SIG-M5 (cell line): ENCODE measurements at regions not wholly inside any gene's neighbourhood (a gene's known extent, or its start where the extent isn't known, plus 50 kb on each side); places are given as distances from the start of the nearest gene placed in this dataset.

Experiments
- DNase-seq: peaks from one replicate; lab custom pipeline; 2025; lab: John Stamatoyannopoulos, UW

DNA sequence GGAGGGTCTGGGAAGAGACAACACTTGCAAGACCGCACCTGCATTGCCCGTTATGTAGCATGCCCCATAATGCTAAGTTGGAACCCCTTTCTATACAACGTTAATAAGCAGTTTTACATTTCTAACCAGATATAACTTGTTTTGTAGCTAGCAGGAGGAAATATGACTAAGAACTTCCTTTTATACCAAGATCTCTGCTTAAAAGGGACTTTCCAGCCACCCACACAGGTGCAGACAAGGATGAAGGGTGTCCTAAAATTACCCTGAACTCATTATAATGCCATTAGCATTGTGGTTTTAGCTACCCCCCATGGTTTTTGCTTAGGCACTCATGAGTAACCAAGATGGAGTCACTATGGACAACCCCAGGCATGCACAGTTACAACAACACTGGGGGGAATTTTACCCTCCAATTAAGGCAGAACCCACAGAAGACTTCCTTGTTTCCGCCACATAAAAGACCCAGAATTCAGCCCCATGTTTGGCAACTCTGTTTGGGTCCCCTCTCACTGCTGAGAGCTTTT, 362.8 kb downstream of the CBLN2 start:
- no peak for DNase-seq

DNA sequence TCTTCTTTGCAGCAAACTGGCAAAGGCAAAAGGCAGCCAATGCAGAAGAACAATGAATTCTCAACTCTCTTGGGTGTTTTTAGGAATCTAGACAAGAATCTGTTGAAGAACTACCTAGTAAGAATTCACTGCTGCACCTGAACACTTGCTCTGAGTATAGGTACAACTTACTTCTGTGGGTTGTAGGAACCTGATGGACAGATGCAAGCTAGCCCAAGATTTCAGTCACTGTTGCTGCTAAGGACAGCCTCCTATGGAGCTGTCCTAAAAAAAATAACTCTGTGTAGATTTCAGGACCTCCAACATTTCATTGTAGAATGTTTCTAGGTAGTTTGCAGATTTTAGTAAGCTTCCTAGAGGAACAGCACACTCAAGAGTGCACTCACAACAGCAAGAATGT, 363.5 kb downstream of the CBLN2 start:
- no peak for DNase-seq

DNA sequence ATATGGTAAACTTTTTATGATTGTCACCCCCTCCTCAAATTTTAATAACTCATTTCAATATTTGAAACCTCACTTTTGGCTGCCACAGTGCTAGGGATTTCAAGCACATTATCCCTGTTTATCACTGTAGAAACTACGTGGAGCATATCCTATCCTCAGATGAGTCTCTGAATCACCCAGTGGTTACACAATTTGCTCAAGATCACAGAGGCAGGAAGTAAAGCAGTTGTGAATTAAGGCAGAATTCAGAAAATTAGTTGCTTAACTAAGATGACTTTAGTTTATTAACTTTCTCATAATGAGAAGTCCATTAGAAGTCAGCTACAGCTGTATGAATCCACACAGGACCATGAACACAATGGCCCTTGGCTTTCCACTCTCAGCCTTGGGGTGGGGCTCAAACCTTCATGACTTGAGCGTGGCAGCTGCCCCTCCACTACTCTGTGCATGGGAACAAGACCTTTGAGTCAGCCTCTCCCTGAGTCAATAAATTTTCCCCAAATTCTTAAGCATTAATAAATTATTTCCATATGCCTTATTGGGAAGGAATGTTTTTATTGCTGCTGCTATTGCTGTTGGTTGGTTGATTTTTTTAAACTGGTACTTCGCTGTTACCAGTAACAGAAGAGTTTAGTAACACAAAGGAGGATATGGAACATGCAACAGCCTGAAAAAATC, 369.0 kb downstream of the CBLN2 start:
- no peak for DNase-seq

DNA sequence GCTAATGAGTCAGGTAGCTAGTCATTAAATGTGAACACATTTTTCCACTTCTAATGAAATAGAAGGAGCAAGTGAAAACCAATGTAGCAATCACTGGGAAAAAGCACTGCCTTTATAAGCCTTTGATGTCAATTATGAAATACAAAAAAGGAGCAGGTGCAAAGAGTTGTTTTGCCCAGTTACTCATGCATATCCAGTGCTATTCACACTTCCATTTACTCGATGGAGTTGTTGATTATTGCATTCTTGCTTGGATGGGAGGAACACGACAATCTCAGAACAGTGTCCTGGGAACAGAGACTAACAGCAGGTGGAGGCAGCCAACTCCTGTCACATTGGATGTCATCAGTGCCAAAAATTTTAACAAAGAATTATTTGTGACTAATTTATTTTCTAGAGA, 372.5 kb downstream of the CBLN2 start:
- DNase-seq: no peak

DNA sequence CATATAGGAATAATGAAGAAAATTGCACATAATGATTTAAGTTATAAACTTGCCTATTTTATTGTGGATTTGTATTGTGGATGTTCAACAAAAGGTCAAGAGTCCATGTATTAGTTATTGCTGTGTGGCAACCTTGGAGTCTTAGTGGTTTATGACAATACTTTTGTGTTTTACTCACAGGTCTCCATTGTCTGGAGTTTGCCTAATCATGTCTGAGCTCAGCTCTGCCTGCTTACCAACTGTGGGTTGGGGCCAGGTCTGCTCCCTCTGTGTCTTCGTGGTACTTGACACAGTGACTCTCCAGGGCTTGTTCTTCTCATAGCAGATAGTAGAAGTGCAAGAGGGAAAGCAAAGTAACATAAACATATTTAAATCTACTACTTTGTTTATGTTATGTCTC, 382.5 kb downstream of the CBLN2 start:
- no peak for DNase-seq

DNA sequence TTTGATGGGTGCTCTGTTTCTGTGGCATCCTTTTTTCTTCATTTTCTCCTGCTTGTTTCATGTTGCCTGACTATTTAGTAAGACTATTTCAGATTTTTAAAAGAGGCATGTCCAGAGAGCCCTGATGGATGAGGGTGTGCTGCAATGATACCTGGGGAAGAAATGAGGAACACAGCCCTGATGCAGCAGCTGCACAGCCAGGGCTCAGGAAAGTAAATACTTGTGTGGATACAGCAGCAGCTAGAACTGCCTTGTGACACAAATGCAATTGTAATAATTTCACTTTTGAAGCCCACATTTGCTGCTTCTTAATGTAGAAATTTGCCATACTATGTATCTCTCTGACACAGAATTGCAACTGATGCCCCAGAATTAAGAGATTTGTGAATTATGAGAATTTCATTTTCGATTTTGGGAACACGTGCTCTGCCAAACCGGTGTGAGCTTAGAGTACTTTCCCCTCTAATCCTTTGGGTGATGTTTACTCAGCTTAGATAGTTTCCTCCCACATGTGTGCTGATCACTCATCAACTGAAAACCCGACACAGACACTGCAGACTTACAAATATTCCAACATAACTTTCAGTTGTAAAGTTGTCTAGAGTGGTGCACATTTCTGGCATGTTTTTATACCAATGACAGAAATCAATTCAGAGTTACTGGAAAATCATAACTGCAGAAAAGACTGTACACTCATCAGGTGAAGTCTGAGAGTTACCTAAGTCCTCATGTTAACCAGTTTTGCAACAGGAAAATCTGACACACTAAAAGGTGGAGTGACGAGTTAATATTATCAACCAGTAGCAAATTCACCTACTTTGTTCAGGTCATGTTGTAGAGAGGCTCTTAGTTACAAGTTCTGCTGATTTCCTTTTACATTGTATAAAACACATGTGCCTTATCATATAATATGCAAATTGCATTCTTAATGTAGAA, 383.4 kb downstream of the CBLN2 start:
- no peak for DNase-seq

DNA sequence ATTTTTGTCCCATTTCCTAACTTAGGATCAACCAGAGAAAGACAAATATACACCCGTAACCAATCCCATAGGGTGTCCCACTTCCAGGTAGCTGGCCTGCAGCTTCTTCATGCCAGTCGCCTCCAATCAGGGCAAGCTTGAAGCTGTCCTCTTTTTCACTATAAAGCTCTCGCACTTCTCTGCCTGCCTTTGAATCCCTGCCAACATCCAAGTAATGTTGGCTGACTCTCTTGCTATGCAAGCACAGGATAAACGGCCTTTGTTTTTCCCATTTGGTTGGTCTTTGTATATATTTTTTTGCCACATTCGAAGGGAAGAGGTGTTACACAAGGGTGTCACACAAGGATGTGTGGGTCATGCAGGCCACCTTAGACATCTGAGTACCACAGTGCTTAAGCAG, 388.8 kb downstream of the CBLN2 start:
- DNase-seq: no peak

DNA sequence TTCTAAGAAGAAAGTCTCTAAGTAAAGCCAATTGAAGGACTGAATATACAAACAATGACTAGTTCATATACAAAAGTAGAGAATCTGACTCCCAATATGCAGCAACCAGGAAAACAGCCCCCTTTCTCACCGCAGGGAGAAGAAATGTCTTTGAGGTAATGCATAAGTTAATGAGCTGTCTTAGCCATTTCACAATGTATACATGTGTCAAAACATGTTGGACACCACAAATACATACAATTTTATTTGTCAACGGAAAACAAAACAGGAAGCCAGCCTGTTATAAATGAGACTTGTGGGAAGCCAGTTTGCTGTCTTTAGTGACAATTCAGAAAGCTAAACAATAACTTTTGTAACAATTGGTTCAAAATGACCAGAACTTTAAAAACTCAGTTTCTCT, 389.2 kb downstream of the CBLN2 start:
- no peak for DNase-seq

DNA sequence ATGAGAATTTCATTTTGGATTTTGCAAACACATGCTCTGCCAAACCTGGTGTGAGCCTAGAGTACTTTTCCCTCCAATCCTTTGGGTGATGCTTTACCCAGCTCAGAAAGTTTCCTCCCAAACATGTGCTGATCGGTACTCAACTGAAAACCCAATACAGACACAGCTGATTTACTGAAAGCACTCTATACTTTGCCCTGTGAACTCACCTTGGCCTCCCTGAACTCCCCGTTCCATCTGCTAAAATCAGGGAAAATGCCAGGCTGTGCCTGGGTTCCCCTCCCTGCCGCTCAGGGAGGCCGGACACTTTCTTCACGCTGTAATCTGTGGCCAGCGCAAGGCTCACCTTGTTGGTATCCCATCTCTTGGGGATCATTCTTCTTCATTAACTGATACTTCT, 391.2 kb downstream of the CBLN2 start:
- no peak for DNase-seq

DNA sequence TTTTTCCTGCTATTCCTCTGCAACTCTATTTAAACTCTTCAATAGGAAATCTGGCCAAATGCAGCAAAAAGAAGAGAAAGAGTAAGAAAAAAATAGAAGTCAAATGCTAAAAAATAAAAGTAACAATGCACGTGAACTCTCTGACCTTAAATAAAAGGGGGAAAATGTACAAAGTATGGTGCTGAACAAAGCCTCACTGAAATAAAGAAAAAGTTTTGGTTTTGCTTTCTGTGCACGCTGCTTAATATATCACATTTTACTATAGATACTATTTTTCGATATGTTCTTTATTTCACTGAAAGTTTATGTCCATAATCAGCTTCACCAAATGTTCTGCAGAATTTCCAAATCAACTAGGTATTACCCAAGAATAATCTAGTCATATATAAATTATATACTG, 396.3 kb downstream of the CBLN2 start:
- DNase-seq: no peak

DNA sequence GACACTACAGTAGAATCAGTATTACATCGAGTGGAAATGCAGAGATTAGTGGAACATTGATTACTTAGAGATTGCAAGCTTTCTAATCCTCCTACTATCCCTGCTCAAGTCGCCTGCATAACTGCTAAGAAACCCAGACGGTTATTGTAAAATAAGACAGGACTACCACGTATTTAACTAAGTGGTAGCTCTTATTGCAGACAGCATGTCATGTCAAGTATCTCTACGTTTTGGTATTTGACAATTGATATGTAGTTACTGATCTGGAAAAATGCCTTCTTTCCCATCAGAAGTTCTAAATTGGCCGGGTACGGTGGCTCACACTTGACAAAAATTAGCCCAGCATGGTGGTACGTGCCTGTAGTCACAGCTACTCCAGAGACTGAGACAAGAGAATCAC, 404.1 kb downstream of the CBLN2 start:
- no peak for DNase-seq

DNA sequence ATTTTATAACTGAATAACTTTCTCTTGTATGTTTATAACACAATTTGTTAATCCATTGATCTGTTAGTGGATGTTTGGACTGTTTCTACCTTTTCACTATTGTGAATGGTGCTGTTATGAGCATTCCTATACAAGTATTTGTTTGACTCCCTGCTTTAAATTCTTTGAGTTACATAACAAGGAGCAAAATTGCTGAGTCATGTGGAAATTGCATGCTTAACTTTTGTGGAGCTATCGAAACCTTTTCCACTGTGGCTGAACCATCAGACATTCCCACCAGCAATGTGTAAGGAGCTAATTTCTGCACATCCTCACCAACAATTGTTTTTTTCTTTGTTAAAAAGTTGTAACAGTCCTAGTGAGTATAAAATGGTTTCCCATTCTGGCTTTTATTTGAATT, 415.5 kb downstream of the CBLN2 start:
- no peak for DNase-seq

DNA sequence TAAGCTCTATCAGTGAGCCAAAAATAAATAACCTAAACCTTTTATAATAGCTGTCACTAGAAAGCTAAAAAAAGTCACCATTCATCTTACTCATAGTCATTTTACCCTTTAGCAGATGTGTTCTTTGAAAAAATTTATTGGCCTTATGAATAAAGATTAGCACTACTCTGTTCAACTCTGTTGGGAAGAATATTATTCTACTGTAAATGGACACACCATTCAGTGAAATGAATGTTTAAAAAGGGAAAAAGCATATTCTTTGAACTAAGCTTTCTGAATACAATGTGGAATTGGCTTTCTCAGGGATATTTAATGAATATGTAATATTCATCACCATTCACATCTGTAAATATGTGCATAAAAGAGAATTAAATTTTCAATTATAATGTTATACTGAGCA, 422.0 kb downstream of the CBLN2 start:
- no peak for DNase-seq

DNA sequence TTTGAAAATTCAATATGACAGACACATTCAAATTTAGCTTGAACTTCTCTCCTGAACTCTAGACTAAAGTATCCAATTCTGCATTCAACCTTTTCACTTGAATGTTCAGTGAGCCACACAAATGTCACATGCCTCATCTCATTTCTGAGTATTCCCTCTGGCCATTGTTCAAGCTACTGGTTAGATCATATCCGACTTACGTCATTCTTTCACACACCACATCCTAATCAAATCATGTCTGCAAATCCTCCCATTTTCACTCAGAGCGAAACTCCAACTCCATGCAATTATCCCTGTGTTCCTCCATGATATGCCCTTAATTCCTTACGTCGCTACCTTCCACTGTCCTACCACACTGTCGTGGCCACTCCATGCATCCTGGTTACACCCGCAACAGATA, 425.1 kb downstream of the CBLN2 start:
- DNase-seq: no peak

DNA sequence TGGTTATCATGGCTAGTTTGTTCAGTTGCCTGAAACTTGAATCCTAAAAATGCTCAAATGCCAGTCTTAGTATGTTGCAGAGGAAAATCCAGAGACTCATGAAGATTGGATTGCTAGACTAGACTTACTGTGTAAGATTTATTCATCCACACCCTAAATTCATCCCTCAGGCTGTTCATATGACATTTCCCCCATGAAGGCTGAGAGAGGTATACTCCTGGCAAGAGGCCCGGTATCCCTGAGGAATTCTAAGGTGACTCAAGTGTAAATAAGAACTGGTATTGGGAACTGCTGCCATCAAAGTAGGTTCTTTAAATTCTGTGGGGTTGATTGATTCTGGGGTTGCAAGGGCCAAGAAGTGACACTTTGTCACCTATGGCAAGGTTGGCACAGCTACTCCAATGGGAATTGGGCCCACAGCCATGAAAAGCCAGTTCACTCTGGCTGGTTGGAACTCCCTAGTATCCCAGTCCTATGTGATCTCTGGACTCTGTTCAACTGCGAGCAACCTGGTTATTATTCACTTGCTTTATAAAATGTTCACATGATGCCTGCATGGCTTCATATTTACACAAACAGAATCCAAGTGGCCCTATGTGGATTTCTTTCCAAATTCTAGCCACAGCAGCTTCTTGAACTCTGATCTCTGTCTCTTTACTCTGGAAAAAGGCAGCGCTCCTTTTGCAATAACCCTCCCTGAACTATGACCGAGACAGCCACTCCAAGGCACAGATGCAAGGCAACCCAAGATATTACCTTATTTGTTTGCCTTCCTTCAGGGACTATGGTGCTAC, 429.1 kb downstream of the CBLN2 start:
- no peak for DNase-seq

DNA sequence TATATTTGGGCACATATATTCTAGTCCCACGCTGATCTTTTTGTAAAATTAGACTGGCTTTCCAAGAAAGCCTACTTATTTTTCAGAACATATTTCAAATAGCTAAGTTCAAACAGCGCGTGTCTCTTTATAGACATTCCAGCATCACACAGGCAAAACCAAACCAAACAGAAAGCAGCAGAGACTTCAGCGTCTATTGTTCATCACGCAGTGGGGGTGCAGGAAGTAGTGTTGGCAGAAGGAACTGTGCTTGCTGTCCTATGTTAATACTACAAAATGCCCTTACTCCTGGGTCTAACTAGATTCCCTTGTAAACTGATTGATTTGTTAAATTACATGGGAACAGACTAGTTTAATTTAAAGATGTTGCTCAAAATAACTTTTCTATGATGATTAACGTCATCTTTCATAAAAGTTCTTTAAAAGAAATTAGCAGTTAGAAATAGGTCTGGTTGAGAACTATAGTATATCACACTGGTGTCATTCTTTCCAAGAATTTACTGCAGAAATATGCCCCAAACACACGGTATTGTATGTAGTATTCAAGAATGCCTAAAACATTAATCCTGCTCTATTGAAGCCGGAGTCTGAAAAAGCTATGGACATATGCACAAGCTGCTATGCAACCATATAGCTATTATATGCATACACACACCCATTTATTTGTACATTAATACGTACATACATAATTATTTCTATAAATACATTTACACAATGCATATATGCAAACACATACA, 436.3 kb downstream of the CBLN2 start:
- DNase-seq: no peak

DNA sequence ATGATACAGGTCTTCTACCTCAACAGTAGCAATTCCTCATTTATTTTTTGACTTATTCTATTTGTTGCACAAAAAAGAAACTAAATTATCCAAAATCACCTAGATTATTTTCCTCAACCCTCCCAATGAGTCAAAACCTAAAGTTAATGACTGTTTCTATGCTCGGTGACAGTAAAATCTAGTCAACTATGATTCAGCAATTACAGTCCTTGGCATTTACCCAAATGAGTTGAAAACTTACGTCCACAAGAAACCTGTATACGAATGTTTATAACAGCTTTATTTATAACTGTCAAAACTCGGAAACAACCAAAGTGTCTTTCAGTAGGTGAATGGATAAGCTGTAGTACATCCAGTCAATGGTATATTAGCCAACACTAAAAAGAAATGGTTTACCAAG, 439.3 kb downstream of the CBLN2 start:
- no peak for DNase-seq

DNA sequence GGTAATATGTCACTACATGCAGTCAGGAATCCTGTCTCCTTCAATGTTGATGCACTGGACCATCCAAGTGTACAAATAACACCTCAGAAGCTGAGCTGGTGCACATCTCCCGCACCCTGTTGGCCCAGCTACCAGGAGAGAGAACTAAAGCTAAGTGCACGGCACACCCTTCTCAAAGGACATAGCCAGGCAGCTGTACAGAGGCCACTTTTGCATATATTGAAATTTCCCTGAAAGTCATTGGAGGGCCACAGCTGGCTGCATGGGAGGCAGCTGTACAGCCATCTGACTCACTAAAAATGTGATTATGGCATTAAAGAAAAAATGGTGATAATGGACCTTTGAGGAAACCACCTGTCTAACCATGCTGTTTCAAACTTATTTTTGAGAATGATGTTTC, 441.7 kb downstream of the CBLN2 start:
- DNase-seq: no peak

DNA sequence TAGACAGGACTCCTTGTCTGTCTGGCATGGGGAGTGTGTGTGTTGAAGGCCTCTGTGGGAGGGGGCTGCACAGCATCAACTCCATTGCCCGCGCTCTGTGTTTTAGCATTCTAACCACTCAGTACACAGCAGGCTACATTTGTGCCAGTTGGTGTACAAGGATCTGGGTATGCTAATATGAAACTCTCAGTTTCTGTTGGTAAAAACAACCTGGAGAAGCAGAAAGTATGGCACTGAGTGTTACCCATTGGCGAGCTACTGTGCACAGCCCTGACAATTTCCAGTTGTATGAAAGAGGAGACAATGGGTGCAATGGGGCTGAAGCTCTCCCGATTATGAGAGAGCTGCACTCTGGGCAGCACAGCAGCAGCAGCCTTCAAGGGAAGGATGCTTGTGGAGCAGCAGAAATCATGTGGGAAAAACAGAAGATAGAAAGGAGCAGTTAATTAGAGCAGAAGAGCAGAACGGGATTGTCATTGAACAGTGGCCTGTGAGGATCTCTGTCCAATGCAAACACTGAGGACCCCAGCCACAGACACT, 443.6 kb downstream of the CBLN2 start:
- DNase-seq: no peak

DNA sequence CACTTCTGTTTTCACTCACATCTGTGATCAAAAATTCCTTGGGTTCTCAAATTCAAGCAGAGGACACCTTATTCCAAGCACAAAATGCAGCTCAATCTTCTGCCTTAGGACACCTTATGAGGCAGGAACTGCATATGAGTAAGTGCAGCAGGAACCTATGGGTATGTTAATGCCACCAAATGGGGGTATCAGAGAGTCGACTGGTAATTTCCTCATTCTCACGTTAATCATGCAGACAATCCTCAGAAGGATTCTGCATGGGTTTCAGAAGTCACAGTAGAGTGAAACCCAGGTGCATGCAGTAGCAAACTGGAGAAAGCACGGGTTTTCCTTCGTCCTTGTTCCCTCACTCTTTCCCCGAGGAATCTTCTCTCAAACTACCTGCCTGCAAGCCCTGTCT, 452.8 kb downstream of the CBLN2 start:
- no peak for DNase-seq

DNA sequence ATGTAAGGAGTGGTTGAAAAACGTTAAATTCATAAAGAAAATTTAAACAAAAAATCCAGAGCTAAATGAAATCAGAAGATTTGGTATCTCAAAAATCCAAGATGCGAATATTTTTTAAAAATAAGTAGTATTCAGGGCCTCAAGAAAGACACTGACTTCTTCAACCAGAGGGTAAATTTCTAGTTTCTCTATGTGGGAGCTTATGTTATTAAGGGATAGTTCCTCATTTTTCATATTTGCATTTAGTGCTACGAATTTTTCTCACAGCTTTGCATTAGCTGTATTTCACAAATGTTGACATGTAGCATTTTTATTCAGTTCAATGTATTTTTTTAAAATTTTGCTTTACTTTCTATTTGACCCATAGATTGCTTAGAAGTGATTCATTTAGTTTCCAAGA, 454.7 kb downstream of the CBLN2 start:
- DNase-seq: no peak

DNA sequence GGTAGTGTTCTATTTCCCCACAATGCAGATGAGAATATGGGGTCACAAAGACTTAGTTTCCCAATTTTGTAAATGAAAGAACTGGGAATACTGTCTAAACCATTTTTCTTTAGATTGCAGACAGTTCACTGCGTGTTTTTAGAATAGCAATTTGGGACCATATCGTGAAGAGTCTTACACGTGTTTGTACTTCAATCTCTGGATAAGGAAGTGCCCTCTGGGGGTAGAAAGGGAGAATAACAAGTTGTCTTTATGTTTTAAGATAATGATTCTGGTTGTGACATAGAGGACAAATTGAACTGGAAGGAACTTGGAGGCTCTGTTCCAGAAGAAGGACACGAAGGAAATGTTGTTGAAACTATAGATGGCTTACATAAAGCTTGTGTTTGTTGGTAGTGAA, 457.7 kb downstream of the CBLN2 start:
- DNase-seq: no peak
